Nephron progenitor cell (in vitro differentiated cells): ENCODE measurements at regions not wholly inside any gene's neighbourhood (a gene's known extent, or its start where the extent isn't known, plus 50 kb on each side); places are given as distances from the start of the nearest gene placed in this dataset.

Source experiments
- DNase-seq: peaks from one replicate; pipeline ENCODE4 v3.0.0; 2021
- H3K27ac Mint-ChIP-seq: 2 replicates; pipeline ENCODE4 v1.8.0; 2021; ENCODE audit warnings: mild to moderate bottlenecking, moderate library complexity, mixed read lengths
- H3K27me3 Mint-ChIP-seq: 2 replicates; pipeline ENCODE4 v1.8.0; 2021; ENCODE audit warnings: mild to moderate bottlenecking, low read depth, mixed read lengths; ENCODE audit not compliant: poor library complexity
- H3K36me3 Mint-ChIP-seq: 2 replicates; pipeline ENCODE4 v1.8.0; 2021; ENCODE audit warnings: low read depth, mixed read lengths
- H3K4me1 Mint-ChIP-seq: 2 replicates; pipeline ENCODE4 v1.8.0; 2021; ENCODE audit warnings: mixed read lengths
- H3K4me3 Mint-ChIP-seq: 2 replicates; pipeline ENCODE4 v1.8.0; 2021; ENCODE audit warnings: mild to moderate bottlenecking, moderate library complexity, mixed read lengths
- H3K9me3 Mint-ChIP-seq: 2 replicates; pipeline ENCODE4 v1.8.0; 2021; ENCODE audit warnings: mild to moderate bottlenecking, moderate library complexity, mixed read lengths
- TF ChIP-seq, protein P1 (sequence below): fragments of 200-600 bp; sonication (generic); IDR thresholded peaks from 2 replicates; pipeline ENCODE4 v1.5.0; 2021; ENCODE audit warnings: antibody characterized with exemption

DNA sequence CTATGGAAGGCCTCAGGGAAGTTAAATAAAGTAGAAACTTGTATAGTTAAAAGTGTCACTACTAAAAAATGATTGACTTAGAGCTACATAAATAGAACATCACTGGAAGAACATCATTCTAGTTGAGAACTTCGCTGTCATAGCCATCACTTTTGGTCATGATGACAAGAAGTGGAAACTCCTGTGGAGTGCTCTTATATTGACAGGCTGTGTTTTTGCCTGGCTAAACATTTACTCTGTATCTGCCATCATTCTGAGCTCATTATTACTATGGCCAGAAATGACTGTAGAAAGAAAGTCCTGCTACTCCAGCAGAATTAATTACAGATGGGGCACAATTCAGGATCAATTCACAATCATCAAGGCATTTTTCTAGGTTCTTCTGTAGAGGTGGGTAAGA, 165.1 kb upstream of the GOLIM4 start:
- DNase-seq, result no peak
- H3K27me3 Mint-ChIP-seq, result peaks cover under 1% of the 10 kb centered on the region
- no peak overlapping the region for H3K27ac Mint-ChIP-seq
- TF ChIP-seq, protein P1, sequence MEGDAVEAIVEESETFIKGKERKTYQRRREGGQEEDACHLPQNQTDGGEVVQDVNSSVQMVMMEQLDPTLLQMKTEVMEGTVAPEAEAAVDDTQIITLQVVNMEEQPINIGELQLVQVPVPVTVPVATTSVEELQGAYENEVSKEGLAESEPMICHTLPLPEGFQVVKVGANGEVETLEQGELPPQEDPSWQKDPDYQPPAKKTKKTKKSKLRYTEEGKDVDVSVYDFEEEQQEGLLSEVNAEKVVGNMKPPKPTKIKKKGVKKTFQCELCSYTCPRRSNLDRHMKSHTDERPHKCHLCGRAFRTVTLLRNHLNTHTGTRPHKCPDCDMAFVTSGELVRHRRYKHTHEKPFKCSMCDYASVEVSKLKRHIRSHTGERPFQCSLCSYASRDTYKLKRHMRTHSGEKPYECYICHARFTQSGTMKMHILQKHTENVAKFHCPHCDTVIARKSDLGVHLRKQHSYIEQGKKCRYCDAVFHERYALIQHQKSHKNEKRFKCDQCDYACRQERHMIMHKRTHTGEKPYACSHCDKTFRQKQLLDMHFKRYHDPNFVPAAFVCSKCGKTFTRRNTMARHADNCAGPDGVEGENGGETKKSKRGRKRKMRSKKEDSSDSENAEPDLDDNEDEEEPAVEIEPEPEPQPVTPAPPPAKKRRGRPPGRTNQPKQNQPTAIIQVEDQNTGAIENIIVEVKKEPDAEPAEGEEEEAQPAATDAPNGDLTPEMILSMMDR, result no peak
- peaks cover 17% of the 10 kb centered on the region for H3K9me3 Mint-ChIP-seq
- no peaks in the 10 kb centered on the region for H3K4me1 Mint-ChIP-seq
- H3K4me3 Mint-ChIP-seq, result no peak overlapping the region
- H3K36me3 Mint-ChIP-seq, result peaks cover 17% of the 10 kb centered on the region

DNA sequence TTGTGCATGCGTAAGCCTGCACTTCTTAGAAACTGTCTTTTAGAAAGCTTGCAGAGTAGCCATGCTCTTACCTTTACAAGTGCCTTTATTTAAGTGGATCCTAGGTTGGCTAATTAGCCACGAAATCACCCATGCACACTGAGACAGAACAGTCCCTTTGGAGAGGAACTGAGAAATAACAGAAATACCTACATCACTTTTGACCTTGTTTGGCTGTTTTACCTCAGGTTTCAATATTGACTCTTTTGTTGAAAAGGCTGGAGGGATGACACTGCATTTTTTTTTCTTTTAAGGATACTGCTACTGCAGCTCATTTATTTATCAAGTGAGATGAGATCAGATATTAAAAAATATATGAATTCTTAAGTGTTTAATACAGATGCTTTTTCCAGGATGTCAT, 155.6 kb upstream of the GOLIM4 start:
- H3K36me3 Mint-ChIP-seq, result peaks cover 26% of the 10 kb centered on the region
- TF ChIP-seq, protein P1, result no peak
- H3K4me3 Mint-ChIP-seq, result peak overlapping the region; percentile 94
- no peak overlapping the region for H3K27ac Mint-ChIP-seq
- H3K4me1 Mint-ChIP-seq, result peaks cover 38% of the 10 kb centered on the region
- H3K9me3 Mint-ChIP-seq, result peaks cover 24% of the 10 kb centered on the region
- peaks cover 3% of the 10 kb centered on the region for H3K27me3 Mint-ChIP-seq
- DNase-seq, result no peak

DNA sequence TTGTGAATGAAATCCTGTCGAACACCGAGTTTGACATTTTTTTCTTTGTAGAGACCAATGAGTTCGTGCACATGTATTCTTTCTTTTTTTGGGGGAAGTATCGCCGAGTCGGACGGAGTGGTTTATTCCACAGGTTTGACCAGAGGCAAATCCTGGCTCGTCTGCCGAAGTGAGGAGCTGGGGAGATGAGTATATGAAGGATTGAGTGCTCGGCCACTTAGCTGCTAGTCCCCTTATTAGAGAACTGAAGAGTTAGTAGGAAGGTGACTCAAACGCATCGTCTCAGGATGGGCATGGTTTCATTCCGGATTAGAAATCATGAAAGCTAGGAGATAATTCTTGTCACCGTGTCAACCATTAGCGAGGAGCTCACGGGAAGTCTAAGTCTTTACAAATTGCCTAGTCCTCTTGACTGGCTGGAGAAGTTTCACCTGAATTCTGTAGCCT, 154.7 kb upstream of the GOLIM4 start:
- Mint-ChIP-seq H3K36me3 (peaks cover 16% of the 10 kb centered on the region), H3K9me3 (peaks cover 15% of the 10 kb centered on the region), H3K4me3 (peak overlapping the region; percentile 94), H3K4me1 (peaks cover 47% of the 10 kb centered on the region), H3K27ac (peak overlapping the region; percentile 42), H3K27me3 (no peaks in the 10 kb centered on the region)
- DNase-seq, result peak; percentile 5
- TF ChIP-seq, protein P1, result no peak

DNA sequence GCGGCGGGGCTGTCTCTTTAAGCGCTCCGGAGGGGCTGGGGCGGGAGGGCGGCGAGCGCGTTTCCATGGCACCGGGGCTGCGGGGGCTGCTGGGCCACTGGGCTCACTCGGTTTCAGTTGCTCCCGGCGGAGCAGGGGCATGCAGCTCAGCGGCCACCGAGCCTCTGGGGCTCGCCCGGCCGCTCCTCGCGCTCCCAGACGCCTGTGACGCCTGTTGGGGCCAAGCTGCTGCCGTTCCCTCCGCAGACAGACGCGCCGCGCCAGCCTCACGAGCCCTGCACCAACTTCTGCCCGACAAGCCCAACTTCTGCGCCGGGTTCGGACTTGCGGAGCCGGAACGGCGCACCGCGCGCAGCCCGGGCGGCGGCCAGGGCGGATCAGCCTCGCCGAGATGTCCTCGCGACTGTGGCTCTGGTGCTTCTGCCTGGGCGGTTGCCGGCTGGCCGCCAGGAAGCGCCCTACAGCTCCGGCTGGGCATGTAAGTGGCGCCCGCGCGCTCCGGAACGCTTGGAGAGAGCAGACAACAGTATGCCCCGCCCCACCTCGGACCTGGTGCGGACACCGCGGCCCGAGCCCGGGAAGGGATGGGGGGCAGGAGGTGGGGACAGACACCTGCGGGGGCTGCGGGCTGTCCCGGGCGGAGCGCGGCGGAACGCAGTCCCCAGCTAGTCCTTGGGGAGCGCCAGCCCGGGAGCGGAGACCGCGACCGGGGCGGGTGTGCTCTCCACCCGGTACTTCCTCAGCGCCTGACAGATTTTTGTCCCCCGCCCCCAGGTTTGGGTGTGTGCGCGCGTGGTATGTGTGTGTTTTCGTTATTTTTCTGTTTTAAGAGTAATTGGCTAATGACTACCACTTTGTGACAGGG, 154.1 kb upstream of the GOLIM4 start:
- Mint-ChIP-seq H3K27ac (peak overlapping the region; percentile 64), H3K4me3 (peak overlapping the region; percentile 94), H3K27me3 (no peaks in the 10 kb centered on the region), H3K4me1 (peaks cover 49% of the 10 kb centered on the region), H3K36me3 (peaks cover 10% of the 10 kb centered on the region), H3K9me3 (peaks cover 8% of the 10 kb centered on the region)
- DNase-seq, result peak; percentile 90
- TF ChIP-seq, protein P1, result peak; percentile 19

DNA sequence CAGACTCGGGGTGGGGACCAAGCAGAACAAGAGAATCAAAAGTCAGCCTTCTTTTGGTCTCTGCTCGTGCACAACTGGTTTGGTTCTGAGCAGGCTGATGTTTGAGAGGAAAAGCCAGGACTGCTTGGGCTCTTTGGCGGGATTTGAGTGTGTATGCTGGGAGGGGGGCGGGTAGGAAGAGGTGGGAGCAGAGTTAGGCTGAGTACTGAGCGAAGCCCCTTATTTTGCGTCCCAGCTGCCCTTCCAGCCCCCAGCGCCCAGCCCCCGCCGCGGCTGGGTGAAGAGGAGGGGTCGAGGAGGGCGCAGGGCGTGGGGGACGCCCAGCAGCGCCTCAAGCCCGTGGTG, 153.5 kb upstream of the GOLIM4 start:
- H3K27ac Mint-ChIP-seq, result peak overlapping the region; percentile 93
- TF ChIP-seq, protein P1, result no peak
- H3K9me3 Mint-ChIP-seq, result peaks cover 5% of the 10 kb centered on the region
- DNase-seq, result no peak
- peaks cover 49% of the 10 kb centered on the region for H3K4me1 Mint-ChIP-seq
- peaks cover 6% of the 10 kb centered on the region for H3K36me3 Mint-ChIP-seq
- H3K27me3 Mint-ChIP-seq, result no peaks in the 10 kb centered on the region
- H3K4me3 Mint-ChIP-seq, result peak overlapping the region; percentile 94
